ENCODE measurements at regions not wholly inside any gene's neighbourhood (a gene's known extent, or its start where the extent isn't known, plus 50 kb on each side); places are given as distances from the start of the nearest gene placed in this dataset.
"Not testable (repeated sequence)": the region's sequence is repeated elsewhere in the genome, so short reads cannot be mapped to it uniquely, and the experiment has no call there.

- ATAC-seq (no peak), DNase-seq (no peak)
- in situ Hi-C loops (cut with MboI; ENCODE audit: low sequenced_read_pairs in 4 of 4), result no loop called here
- Histone ChIP-seq H3K36me3 (no peaks in the 10 kb centered on the region), H3K9me3 (no peaks in the 10 kb centered on the region), H3K27ac (no peak overlapping the region), H3K4me1 (no peaks in the 10 kb centered on the region), H3K27me3 (no peaks in the 10 kb centered on the region), H3K4me3 (no peak overlapping the region)
- TF ChIP-seq POLR2A (IDR thresholded peaks at IDR 0.05), result no peak
- TF ChIP-seq, protein P1, sequence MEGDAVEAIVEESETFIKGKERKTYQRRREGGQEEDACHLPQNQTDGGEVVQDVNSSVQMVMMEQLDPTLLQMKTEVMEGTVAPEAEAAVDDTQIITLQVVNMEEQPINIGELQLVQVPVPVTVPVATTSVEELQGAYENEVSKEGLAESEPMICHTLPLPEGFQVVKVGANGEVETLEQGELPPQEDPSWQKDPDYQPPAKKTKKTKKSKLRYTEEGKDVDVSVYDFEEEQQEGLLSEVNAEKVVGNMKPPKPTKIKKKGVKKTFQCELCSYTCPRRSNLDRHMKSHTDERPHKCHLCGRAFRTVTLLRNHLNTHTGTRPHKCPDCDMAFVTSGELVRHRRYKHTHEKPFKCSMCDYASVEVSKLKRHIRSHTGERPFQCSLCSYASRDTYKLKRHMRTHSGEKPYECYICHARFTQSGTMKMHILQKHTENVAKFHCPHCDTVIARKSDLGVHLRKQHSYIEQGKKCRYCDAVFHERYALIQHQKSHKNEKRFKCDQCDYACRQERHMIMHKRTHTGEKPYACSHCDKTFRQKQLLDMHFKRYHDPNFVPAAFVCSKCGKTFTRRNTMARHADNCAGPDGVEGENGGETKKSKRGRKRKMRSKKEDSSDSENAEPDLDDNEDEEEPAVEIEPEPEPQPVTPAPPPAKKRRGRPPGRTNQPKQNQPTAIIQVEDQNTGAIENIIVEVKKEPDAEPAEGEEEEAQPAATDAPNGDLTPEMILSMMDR (IDR thresholded peaks at IDR 0.05 in 4 of 5, conservative IDR thresholded peaks at IDR 0.05 in 1 of 5), result no peak
- intact Hi-C loops (cut with DNase I; ENCODE audit: low total_unique reads), result no loop called here
Measured at GRCh38 chr12:68984796-68985573, 52.0 kb upstream of the CPM start.

GRCh38 chr12:68997526-68997925 is 64.6 kb upstream of the CPM start:
- intact Hi-C loops (cut with DNase I; ENCODE audit: low total_unique reads); H3K27ac ChIP-seq; H3K27me3 ChIP-seq; ATAC-seq; in situ Hi-C loops (cut with MboI; ENCODE audit: low sequenced_read_pairs in 4 of 4); DNase-seq; H3K4me3 ChIP-seq; H3K36me3 ChIP-seq; H3K4me1 ChIP-seq; H3K9me3 ChIP-seq: not testable (repeated sequence)

DNA sequence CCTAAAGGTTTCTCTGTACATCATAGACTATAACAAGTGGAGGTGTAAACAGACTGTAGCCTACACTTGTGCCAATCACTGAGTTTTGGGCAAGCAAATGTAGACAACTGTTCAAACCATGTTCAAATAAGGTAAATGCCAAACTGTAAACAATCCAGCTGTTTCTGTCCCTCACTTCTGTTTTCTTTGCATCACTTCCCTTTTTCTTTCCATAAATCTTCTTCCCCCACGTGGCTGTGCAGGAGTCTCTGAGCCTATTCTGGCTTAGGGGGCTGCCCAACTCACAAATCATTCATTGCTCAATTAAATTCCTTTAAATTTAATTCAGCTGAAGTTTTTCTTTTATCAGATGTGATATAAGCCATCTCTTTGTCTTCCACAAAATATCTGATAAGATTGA is 65.1 kb upstream of the CPM start:
- Histone ChIP-seq H3K36me3 (no peaks in the 10 kb centered on the region), H3K4me3 (no peak overlapping the region), H3K4me1 (no peaks in the 10 kb centered on the region), H3K27me3 (no peaks in the 10 kb centered on the region), H3K9me3 (no peaks in the 10 kb centered on the region), H3K27ac (no peak overlapping the region)
- DNase-seq (no peak), ATAC-seq (no peak)
- in situ Hi-C loops (cut with MboI; ENCODE audit: low sequenced_read_pairs in 4 of 4), result no loop called here
- intact Hi-C loops (cut with DNase I; ENCODE audit: low total_unique reads), result no loop called here
- TF ChIP-seq, protein P1 (IDR thresholded peaks at IDR 0.05 in 4 of 5, conservative IDR thresholded peaks at IDR 0.05 in 1 of 5), result no peak
- no peak for TF ChIP-seq POLR2A (IDR thresholded peaks at IDR 0.05)

DNA sequence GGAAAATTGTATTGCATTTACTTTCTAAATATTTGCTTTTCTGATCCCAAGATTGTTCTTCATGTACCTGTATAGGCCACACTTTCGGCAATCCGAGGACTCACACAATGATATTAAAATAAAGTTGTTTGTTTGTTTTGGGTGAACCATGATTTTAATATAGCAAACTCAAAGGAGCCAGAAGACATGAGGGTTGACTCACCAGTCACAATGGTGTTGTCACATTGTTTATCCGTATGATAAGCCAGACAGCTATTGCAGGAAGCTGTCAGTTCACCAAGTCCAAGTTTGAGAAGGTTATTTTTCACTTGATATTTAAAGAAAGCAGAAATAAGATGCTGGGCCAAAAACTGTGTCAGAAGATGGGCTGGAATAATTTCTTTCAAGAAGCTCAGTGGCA is 67.1 kb upstream of the CPM start:
- Histone ChIP-seq H3K4me3 (no peak overlapping the region), H3K36me3 (no peaks in the 10 kb centered on the region), H3K27me3 (no peaks in the 10 kb centered on the region), H3K27ac (no peak overlapping the region), H3K9me3 (no peaks in the 10 kb centered on the region), H3K4me1 (no peaks in the 10 kb centered on the region)
- in situ Hi-C loops (cut with MboI; ENCODE audit: low sequenced_read_pairs in 4 of 4) (no loop called here), intact Hi-C loops (cut with DNase I; ENCODE audit: low total_unique reads) (no loop called here)
- ATAC-seq (no peak), DNase-seq (no peak)
- TF ChIP-seq, protein P1 (IDR thresholded peaks at IDR 0.05 in 4 of 5, conservative IDR thresholded peaks at IDR 0.05 in 1 of 5), result no peak

DNA sequence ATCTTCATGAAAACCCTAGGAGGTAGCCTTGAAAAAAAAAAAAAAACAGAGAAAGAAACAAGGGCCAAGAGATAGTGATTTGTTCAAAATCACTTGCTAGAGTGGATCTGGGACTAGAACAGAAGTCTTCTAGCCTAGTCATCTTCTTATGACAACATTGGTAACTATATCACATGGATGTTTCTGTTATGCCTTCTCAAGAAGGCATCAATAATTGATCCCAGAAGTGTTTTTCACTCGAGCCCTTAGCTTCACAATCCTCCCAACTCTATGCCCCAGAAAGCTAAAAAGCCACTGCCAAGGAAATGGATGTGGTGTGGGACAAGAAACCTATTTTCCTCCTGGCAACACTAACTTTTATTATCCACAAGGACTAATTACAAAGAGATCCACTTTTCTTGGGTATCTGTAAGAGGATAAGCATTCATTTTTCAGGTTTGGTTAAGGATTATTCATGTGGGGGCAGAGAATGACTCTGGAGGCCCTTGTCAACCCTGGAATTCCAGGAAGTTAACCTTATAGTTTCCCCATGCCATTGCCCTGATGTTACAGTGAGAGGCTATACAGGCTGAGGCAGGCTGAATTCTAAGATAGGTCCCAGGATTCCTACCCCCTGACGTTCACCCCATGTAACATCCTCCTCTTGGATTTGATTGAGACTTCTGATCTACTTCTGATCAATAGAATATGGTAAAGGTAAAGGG is 67.7 kb upstream of the CPM start:
- no peaks in the 10 kb centered on the region for H3K36me3 ChIP-seq
- intact Hi-C loops (cut with DNase I; ENCODE audit: low total_unique reads), result no loop called here
- in situ Hi-C loops (cut with MboI; ENCODE audit: low sequenced_read_pairs in 4 of 4), result no loop called here

More for the DNA sequence above, 67.7 kb upstream of the CPM start:
- no peaks in the 10 kb centered on the region for H3K4me1 ChIP-seq
- H3K27ac ChIP-seq, result no peak overlapping the region
- H3K9me3 ChIP-seq, result no peaks in the 10 kb centered on the region
- ATAC-seq (no peak), DNase-seq (no peak)
- no peaks in the 10 kb centered on the region for H3K27me3 ChIP-seq
- TF ChIP-seq, protein P1 (IDR thresholded peaks at IDR 0.05 in 4 of 5, conservative IDR thresholded peaks at IDR 0.05 in 1 of 5), result no peak
- TF ChIP-seq POLR2A (IDR thresholded peaks at IDR 0.05), result no peak
- H3K4me3 ChIP-seq, result no peak overlapping the region
